ENCODE measurements at regions not wholly inside any gene's neighbourhood (a gene's known extent, or its start where the extent isn't known, plus 50 kb on each side); places are given as distances from the start of the nearest gene placed in this dataset.
A peak's percentile ranks its signal among the peaks of the same experiment; 100 is the strongest.

GRCh38 chr10:131816941-131817700 lies 83.7 kb upstream of the PPP2R2D start:
- Histone ChIP-seq H3K27me3 (peaks cover 0 to 41% of the 10 kb centered on the region in 2 donors), H3K27ac (no peak overlapping the region), H3K9me3 (no peaks in the 10 kb centered on the region), H3K4me1 (no peaks in the 10 kb centered on the region), H3K4me3 (no peak overlapping the region), H3K36me3 (no peaks in the 10 kb centered on the region)
- no peak for TF ChIP-seq CTCF (IDR thresholded peaks at IDR 0.05)
- peak in 1 of 2 donors; percentile 23 for DNase-seq
- intact Hi-C loops (cut with DNase I; ENCODE audit: low total_unique reads) = no loop called here

GRCh38 chr10:131817866-131818509 lies 82.8 kb upstream of the PPP2R2D start:
- TF ChIP-seq CTCF (IDR thresholded peaks at IDR 0.05) = no peak
- peak in 1 of 2 donors; percentile 46 for DNase-seq
- intact Hi-C loops (cut with DNase I; ENCODE audit: low total_unique reads) = no loop called here
- Histone ChIP-seq H3K27ac (no peak overlapping the region), H3K36me3 (no peaks in the 10 kb centered on the region), H3K9me3 (no peaks in the 10 kb centered on the region), H3K4me1 (no peaks in the 10 kb centered on the region), H3K27me3 (peaks cover 0 to 48% of the 10 kb centered on the region in 2 donors), H3K4me3 (no peak overlapping the region)

GRCh38 chr10:131818510-131819234 lies 82.1 kb upstream of the PPP2R2D start:
- TF ChIP-seq CTCF (IDR thresholded peaks at IDR 0.05) = no peak
- H3K36me3 ChIP-seq = no peaks in the 10 kb centered on the region
- no peak overlapping the region for H3K4me3 ChIP-seq
- no peaks in the 10 kb centered on the region for H3K4me1 ChIP-seq
- no peak overlapping the region for H3K27ac ChIP-seq
- H3K9me3 ChIP-seq = no peaks in the 10 kb centered on the region
- DNase-seq = no peak
- peaks cover 0 to 48% of the 10 kb centered on the region in 2 donors for H3K27me3 ChIP-seq
- intact Hi-C loops (cut with DNase I; ENCODE audit: low total_unique reads) = no loop called here

- Histone ChIP-seq H3K27me3 (peaks cover 0 to 52% of the 10 kb centered on the region in 2 donors), H3K27ac (no peak overlapping the region), H3K9me3 (no peaks in the 10 kb centered on the region), H3K4me1 (no peaks in the 10 kb centered on the region), H3K36me3 (no peaks in the 10 kb centered on the region), H3K4me3 (no peak overlapping the region)
- TF ChIP-seq CTCF (IDR thresholded peaks at IDR 0.05) = no peak
- intact Hi-C loops (cut with DNase I; ENCODE audit: low total_unique reads) = no loop called here
- DNase-seq = peak in 1 of 2 donors; percentile 43
Observed at GRCh38 chr10:131819241-131820072, 81.4 kb upstream of the PPP2R2D start.

- no peaks in the 10 kb centered on the region for H3K4me1 ChIP-seq
- intact Hi-C loops (cut with DNase I; ENCODE audit: low total_unique reads) = no loop called here
- H3K4me3 ChIP-seq = no peak overlapping the region
- TF ChIP-seq CTCF (IDR thresholded peaks at IDR 0.05) = no peak
- H3K9me3 ChIP-seq = no peaks in the 10 kb centered on the region
- no peak overlapping the region for H3K27ac ChIP-seq
- no peak for DNase-seq
- H3K27me3 ChIP-seq = peaks cover 0 to 49% of the 10 kb centered on the region in 2 donors
- no peaks in the 10 kb centered on the region for H3K36me3 ChIP-seq
Observed at GRCh38 chr10:131820626-131821025, 80.2 kb upstream of the PPP2R2D start.

Measured in tibial artery (tissue), 4 donors.